ENCODE measurements at regions not wholly inside any gene's neighbourhood (a gene's known extent, or its start where the extent isn't known, plus 50 kb on each side); places are given as distances from the start of the nearest gene placed in this dataset.
"Not testable (repeated sequence)": the region's sequence is repeated elsewhere in the genome, so short reads cannot be mapped to it uniquely, and the experiment has no call there.

- no peak for DNase-seq
These were observed 1415.5 kb upstream of the ACVR2A start for GRCh38 chr2:146429366-146429765.

GRCh38 chr2:146417942-146418341, 1426.9 kb upstream of the ACVR2A start:
- DNase-seq: no peak

GRCh38 chr2:146415291-146415690, 1429.5 kb upstream of the ACVR2A start:
- DNase-seq: no peak

GRCh38 chr2:146414456-146414855, 1430.4 kb upstream of the ACVR2A start:
- DNase-seq: no peak

- DNase-seq: no peak
These were observed 1431.7 kb upstream of the ACVR2A start for GRCh38 chr2:146413086-146413610.

GRCh38 chr2:146412625-146413024, 1432.2 kb upstream of the ACVR2A start:
- no peak for DNase-seq

GRCh38 chr2:146405402-146406309, 1439.2 kb upstream of the ACVR2A start:
- not testable (repeated sequence) for DNase-seq

- DNase-seq: not testable (repeated sequence)
These were observed 1441.2 kb upstream of the ACVR2A start for GRCh38 chr2:146403546-146404160.

GRCh38 chr2:146392631-146393030, 1452.2 kb upstream of the ACVR2A start:
- no peak for DNase-seq

GRCh38 chr2:146392186-146392585, 1452.6 kb upstream of the ACVR2A start:
- no peak for DNase-seq

- no peak for DNase-seq
These were observed 1456.1 kb upstream of the ACVR2A start for GRCh38 chr2:146388757-146389156.

- no peak for DNase-seq
These were observed 1458.7 kb upstream of the ACVR2A start for GRCh38 chr2:146386096-146386495.

GRCh38 chr2:146385031-146385430, 1459.8 kb upstream of the ACVR2A start:
- DNase-seq: no peak

- DNase-seq: no peak
These were observed 1468.2 kb upstream of the ACVR2A start for GRCh38 chr2:146376511-146377064.

GRCh38 chr2:146374505-146374904, 1470.3 kb upstream of the ACVR2A start:
- DNase-seq: no peak

GRCh38 chr2:146371364-146371763, 1473.5 kb upstream of the ACVR2A start:
- DNase-seq: not testable (repeated sequence)

GRCh38 chr2:146370826-146371225, 1474.0 kb upstream of the ACVR2A start:
- DNase-seq: no peak

- no peak for DNase-seq
These were observed 1478.6 kb upstream of the ACVR2A start for GRCh38 chr2:146366276-146366675.

GRCh38 chr2:146365041-146365440, 1479.8 kb upstream of the ACVR2A start:
- no peak for DNase-seq

GRCh38 chr2:146363731-146364130, 1481.1 kb upstream of the ACVR2A start:
- DNase-seq: no peak

- no peak for DNase-seq
These were observed 1493.1 kb upstream of the ACVR2A start for GRCh38 chr2:146351689-146352088.

GRCh38 chr2:146349334-146349733, 1495.5 kb upstream of the ACVR2A start:
- DNase-seq: no peak

GRCh38 chr2:146324951-146325350, 1519.9 kb upstream of the ACVR2A start:
- no peak for DNase-seq

GRCh38 chr2:146323564-146323963, 1521.3 kb upstream of the ACVR2A start:
- no peak for DNase-seq
